NCI-H146 treated with DMSO at 0.1 percent for 48 hours (cell line): ENCODE measurements at regions not wholly inside any gene's neighbourhood (a gene's known extent, or its start where the extent isn't known, plus 50 kb on each side); places are given as distances from the start of the nearest gene placed in this dataset.

Source experiments
- DNase-seq: peaks from one replicate; lab custom pipeline; 2025; ENCODE audit not compliant: unreplicated experiment; lab: John Stamatoyannopoulos, UW

DNA sequence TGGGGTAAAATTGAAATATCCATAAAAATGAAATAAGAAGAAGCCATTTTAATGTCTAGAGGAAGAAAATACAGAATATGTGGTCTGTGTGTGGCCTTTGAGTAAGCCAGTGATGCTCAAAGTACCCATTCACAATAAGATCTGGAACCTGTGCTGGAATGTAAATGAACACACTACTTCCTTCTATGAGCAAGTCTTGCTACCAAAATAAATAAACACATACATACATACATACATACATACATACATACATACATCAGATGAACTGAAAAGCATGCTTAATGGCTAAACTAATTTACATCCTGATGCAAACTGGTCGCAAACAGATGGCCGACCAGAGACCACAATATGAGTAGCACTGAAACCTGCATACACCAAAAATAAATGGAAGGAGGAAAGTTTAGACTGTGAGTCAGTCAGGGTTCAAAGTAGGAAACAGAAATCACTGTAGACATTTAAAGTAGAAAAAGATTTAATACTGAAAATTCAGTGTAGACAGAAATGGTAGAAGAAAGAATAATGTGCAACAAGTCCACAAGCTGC lies 317.6 kb downstream of the CAAP1 start:
- no peak for DNase-seq

DNA sequence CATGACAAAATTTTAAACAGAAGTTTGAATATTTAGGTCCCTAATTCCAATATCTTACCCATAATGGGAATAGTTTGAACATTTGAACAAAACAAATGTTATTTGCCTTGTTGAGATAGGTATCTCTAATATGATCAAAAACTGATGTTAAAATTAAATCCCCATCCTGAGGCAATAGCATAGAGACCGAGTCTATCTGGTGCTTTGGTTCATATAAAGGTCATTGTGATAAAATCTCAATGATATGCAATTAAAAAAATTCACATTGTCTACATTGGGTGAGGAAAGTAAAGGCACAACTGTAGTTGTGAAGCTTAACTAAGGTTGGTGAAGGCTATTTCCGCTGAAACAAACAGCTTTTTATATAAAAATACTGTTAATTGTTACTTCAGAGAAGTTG lies 318.3 kb downstream of the CAAP1 start:
- no peak for DNase-seq

DNA sequence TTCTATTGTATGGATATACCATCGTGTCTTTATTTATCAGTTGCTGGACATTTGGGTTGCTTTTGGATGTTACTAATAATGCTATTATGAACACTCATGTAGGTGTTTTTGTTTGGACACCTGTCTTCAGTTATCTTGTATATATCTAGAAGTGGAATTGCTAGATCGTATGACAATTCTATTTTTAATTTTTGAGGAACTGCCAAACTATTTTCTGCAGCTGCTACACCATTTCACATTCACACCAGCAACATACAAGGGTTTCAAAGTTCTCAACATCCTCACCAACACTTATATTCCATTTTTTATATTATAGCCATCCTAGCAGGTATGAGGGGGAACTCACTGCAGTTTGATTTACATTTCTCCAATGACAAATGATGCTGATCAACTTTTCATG lies 324.6 kb downstream of the CAAP1 start:
- no peak for DNase-seq

DNA sequence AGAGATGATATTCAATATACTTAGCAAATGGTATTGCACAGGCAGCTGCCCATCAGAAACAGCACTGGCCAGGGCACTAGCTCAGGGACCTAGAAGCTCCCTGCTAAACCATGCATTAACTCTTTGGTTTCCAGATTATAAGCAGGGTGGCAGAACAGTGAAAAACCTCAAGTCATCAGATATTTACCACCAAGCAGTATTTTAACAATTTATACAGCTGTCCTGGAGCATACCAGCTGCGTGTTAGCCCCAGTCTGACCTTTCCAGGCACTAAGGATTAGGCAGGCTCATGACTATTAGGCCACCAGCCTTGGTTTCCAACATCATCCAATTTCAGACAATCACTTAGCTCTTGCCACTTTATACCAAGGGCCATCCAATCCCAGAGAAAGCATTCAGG lies 326.5 kb downstream of the CAAP1 start:
- DNase-seq, result no peak

DNA sequence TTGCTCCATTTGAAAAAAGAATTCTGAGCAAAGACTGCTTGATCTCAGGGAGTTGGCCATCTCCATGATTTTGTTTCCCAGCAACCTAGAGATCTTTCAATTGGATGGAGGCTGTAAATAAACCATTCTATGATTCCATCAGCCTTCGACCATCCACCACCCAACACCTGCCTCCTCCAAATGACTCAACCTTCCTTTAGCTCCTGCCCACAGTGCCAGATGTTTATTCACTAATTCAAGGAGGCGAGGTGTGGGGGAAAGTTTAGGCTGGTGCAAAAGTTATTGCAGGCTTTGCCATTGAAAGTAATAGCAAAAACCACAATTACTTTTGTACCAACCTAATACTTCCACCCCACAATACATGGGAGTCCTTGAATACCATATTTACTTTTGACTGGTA lies 327.5 kb downstream of the CAAP1 start:
- no peak for DNase-seq

DNA sequence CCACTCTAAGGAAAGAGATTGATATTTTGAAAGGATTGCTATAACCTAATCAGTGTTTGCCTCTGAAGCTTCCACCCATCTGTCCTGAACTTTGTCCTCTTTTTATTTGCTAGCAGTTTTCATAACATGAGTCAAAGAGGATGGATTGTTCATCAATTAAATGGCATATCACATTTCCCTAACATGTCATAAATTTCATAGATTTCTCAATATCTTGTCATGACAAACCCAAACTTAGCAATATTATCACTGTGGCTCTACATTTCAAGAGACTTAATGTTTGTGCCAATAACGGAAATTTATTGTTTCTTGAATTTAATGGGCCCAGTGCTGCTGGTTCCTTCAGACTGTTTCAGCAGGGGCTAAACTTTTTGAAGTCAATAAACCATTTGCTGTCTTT lies 330.3 kb downstream of the CAAP1 start:
- no peak for DNase-seq

DNA sequence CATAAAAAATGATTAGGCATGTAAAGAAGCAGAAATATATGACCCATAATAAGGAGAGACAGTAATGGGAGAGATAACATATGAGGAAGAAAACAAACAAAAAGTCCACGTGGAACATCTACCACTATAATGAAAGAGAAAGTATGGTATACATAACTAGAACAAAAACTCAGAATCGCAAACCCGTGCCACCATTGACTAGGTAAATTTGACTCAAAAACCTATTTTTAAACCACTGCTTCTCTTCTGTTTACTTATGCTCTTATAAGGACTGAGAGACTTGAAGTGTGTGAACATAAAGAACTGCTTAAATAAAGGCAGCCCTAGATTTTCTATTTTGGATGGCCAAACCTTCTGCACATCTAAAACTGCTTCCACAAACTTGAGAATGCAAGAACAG lies 330.7 kb downstream of the CAAP1 start:
- DNase-seq, result no peak

DNA sequence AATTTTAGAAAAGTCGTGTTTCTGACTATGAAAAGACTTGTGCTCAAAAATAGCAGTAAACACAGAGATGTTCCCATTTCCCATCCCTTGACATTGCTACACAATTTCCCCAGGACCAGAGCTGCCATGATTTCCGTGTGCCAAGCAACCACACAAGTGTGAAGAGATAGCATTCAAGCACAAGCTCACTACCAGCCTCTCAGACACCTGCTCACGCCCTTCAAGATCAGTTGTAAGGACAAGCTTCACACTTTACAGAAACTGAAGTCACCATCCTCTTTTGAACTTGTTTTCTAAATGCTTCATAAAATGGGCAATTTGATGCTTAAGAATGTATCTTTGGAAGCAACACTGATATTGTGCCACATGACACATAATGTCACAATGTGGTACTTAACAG lies 333.1 kb downstream of the CAAP1 start:
- DNase-seq, result no peak

DNA sequence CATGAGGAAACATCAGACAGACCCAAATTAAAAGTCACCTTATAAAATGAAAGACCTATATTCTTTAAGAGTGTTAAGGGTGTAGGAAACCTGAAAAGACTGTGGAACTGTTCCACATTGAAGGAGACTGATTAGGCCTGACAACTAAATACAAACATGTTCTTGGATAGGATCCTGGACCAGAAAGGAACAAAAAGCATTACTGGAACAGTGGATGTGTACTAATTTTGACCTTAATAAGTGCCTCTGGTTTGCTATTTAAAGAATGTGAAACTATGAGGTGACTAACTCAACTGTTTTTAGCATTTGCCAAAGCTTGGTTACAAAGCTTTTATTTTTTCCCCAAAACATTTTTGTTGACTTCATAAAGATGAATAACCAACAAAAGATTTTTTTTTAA lies 340.6 kb downstream of the CAAP1 start:
- DNase-seq, result no peak

DNA sequence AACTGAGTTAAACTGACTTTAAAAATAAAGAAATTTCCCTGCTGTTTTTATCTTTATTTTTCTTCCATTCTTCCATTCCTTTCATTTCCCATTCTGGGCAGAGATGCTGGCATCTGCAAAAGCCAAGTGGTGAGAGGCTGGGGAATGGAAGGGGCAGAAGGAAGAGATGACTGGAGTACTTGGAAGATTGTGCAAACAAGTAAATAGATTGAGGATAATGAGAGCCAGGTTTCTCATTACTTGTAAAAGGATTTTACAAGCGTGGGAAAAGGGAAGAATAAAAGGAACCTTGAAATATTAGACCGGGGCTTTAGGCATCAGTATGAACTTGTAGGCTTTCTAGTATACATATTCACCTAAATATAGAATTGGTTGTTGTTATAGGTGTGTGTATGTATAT lies 341.2 kb downstream of the CAAP1 start:
- no peak for DNase-seq

DNA sequence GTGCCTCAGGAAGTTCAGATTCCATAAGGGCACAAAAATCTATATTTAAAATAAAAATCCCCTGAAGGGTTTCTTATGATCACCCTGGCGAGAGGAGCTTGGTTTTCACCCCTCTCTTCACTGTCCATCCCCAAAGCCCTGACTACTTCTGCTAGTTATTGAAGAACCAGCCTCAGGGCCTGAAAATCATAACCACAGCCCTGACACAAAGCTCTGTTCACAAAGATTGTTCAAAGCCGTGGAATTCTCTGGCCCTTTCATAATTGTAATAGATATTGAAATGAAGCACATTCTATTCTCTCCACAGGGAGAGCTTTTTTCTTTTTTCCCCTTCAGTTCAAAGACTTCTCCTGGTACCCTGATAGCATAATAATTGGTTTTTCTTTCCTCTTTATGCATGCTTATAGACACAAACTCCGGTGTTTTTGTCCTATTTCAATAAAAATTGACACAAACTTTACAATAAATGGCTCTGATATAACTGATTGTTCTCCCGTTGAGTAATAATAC lies 343.8 kb downstream of the CAAP1 start:
- DNase-seq, result no peak

DNA sequence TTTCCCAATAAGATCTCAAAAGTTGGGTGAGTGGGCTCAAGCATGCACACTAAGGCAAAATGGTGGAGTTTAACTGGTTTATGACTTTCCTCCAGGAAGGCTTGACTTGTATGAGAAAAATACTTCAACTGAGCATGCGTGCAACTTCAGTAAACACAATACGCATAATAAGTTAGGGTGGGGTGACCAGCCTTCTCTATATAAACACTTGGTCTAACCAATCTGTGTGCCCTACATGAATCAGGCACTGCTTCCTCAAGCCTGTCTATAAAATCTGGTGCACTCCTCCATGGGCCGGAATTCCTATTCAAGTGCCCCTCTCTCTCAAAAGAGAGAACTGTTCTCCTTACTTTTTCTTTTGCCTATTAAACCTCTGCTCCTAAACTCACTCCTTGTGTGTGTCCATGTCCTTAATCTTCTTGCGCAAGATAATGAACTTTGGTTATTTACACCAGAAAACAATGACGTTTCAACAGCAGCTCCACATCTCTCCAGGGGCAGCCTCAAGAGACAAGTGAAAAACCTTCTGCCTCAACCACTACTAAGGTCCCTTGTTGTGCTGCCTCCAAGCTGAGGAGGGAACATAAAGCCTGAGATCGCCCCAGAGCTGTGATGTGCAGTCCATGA lies 352.6 kb downstream of the CAAP1 start:
- no peak for DNase-seq

DNA sequence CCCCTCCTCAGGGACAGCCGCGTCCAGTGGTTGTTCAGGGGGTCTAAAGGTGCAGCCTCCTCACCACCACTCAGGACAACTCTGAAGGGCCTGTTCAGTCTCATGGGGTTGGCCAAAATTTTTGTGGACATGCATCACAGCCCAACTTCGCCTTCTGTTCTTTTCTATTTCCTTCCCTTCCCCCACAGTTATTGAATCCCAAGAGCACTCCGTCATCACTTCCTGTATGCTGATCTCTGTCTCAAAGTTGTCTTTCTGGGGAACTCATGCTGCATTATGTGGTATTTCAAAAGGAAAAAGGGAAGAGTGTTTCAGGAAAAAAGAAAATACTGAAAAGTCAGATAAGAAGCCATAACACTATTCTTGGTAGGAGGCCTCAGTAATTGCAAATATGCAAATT lies 355.4 kb downstream of the CAAP1 start:
- no peak for DNase-seq

DNA sequence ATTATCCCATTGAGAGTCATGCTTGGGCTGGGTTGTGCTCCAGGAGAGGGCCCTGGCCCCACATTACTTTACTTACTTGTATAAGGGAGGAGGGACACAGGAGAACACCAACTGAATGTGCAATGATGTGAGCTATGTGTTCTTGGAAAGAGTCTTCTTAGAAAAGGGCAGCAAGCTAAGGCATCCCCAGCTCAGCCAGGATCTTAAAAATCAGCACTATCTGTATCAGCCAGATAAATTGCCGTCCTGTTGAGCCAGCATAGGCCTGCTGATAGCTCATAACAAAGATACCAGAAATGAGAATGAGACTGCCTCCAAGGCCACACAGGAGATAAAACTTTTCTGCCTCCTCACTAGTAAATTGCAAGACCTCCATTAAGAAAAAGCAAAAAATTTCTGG lies 357.5 kb downstream of the CAAP1 start:
- DNase-seq, result no peak

DNA sequence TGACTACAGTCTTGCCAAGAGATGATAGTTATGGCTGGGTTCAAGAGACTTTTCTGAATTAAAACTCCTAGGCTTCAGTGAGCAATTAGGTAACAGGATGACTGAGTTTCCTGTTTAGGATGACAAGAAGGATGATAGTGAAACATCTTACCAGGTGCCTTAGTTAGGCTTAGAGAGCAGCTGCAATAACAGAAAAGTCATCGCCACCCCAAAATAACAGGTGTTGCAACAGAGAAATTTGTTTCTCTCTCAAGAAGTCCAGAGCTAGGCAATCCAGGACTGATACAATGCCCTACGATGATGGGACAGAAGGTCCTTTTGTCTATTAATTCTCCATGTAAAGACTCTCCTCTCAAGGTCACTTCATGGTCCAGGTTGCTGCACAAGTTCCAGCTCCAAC lies 361.8 kb downstream of the CAAP1 start:
- no peak for DNase-seq

DNA sequence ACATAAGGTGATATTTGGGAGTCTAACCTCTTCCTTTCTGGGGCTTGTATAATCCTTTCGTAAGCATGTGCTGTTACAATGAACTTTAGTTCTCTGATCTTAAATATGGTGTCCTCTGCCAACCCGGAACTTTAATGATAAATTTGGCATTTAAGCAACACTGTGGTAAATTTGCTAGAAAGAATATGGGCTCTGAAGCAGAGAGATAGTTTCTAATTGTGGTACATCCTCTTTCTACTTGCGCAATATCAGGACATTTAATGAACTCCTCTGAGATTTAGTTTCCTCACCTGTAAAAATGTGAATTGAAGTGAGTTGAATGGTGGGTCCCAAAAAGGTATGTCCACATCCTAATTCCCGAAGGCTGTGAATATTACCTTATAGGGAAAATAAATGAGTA lies 364.7 kb downstream of the CAAP1 start:
- DNase-seq, result no peak

DNA sequence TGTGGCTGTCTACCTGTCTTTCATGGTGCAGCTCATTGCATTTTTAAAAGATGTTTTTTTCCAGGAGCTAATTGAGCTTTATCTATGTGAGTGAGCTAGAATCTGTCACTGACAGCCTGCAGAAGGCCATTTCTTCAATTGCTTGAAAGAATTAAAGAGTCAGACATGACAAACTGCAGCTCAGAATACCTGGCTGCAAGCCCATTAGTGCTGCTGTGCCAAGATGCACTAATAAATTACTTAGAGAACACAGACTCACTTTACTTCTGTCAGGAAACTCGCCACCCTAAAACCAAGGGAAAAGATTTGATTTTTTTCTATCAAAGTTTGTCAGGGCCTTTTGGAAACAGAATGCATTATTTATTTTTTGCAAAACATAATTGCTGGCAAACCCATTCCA lies 368.3 kb downstream of the CAAP1 start:
- DNase-seq, result no peak

DNA sequence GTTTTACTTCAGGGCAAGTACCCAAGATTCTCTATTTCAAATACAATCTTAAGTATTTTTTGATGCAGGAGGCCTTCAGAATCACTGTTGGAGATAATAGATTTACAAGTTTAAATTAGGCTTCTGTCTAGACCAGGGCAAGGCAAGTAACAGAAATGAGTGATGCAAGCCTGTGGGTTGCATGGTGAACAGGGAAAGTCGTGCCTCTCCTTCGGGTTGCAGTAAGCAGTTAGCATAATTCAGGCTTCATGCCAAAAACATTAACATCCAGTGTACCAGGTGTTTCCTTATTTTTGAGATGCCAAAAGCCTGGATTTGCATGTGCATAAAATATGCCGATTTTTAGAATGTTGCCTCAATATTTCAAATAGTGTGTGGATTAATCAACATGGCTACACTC lies 369.0 kb downstream of the CAAP1 start:
- DNase-seq, result no peak

DNA sequence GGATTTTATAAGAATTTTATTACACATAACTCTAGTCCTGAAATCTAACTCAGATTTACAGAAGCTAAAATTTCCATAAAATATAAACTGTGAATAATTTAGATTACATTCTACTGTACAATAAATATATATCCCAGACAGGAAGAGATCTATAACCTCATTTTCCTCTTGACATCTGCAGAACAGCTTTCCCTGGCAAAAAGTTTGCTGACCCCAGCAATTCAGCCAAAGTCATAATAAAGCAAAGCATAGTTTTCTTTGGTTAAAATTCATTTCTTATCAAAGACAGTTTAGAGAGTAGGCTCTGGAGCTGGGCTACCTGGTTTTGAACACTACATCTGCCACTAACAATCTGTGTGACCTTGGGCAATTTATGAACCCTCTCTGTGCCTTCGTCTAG lies 372.5 kb downstream of the CAAP1 start:
- DNase-seq, result no peak

DNA sequence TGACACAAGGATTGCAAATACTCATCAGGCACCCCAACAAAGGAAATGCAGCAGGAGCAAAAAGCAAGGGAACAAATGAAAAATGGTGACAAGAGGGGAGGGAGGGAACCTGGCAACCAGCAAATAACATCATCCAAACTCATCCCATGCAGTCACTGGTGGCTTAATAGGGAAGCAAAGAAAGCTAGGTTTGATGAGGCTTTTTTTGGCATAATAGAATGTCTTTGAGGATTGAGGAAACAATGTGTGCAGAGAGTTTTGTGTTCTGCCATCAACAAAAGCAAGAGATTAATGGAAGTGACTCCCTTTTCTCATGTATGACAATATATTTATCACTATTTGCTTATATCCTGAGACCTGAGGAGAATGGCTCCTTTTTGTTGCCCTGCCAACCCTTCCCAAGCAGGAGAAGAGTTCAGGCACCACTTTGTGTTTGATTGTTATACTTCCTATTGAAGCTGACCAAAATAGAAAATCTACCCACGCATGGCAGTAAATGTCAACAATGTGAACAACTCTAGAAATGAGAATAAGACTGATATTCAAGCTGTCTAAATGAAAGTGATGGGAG lies 375.7 kb downstream of the CAAP1 start:
- DNase-seq, result no peak

DNA sequence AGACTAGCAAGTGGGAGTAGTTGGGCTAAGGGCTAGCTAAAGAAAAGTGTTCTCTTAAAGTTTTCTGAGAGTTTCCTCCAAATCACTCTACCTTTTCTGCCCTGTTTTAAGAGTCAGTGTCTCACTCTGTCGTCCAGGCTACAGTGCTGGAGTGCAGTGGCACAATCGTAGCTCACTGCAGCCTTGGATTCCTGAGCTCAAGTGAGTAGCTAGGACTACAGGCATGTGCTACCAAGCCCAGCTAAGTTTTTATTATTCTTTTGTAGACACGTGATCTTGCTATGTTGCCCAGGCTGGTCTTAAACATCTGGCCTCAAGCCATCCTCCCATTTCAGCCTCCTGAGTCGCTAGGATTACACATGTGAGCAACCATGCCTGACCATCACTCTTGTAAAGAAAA lies 378.9 kb downstream of the CAAP1 start:
- no peak for DNase-seq

DNA sequence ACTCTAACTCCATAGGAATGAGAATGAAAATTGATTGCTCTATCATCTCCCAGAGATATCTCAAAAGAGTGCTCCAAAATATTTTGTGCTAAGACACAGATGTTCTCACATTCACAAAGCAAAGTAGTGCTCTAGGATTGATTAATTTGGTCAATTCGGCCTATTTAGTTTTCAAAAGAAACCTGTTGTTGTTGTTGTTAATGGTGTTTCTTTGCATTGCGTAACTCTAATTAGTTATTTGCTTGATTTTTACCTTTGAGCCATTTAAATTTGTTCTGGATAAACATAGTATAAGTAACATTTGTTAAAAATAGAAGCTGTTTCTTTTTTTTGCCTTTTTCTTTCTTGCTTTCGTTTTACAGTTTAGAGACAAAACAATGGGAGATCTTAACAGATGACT lies 382.5 kb downstream of the CAAP1 start:
- DNase-seq, result no peak

DNA sequence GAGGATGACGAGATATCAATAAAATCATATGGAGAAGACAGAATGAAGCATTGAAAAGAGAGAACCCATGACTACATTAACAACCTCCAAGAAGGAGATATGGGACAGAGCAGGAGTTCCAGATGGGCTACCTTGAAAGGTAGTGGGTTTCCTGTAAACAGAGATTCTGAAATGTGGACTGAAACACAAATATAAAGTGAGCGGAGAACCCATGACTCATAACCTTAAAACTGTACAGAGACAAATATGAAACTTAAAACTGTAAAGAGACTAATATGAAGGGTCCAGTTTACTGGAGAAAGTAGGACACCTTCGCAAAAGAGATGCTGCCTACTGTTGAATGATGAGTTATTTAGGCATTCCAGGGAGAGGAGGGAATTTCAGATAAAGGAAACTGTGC lies 383.7 kb downstream of the CAAP1 start:
- DNase-seq, result no peak
